HG02642 (cell line): ENCODE measurements at regions not wholly inside any gene's neighbourhood (a gene's known extent, or its start where the extent isn't known, plus 50 kb on each side); places are given as distances from the start of the nearest gene placed in this dataset.

Experiments
- ATAC-seq: cut with Tn5 transposase; IDR thresholded peaks from one replicate; pipeline ENCODE4 v1.9.1; 2021; ENCODE audit warnings: mild to moderate bottlenecking; ENCODE audit not compliant: unreplicated experiment, poor library complexity

GRCh38 chr7:24505968-24506367 lies 67.3 kb upstream of the PALS2 start:
- ATAC-seq, result no peak

GRCh38 chr7:24508316-24508715 lies 64.9 kb upstream of the PALS2 start:
- no peak for ATAC-seq

- no peak for ATAC-seq
Measured at GRCh38 chr7:24510759-24511158, 62.5 kb upstream of the PALS2 start.

- no peak for ATAC-seq
Measured at GRCh38 chr7:24517166-24517565, 56.1 kb upstream of the PALS2 start.

GRCh38 chr7:24521917-24522623 lies 51.2 kb upstream of the PALS2 start:
- ATAC-seq, result no peak
